ENCODE measurements at regions not wholly inside any gene's neighbourhood (a gene's known extent, or its start where the extent isn't known, plus 50 kb on each side); places are given as distances from the start of the nearest gene placed in this dataset.
"Not testable (repeated sequence)": the region's sequence is repeated elsewhere in the genome, so short reads cannot be mapped to it uniquely, and the experiment has no call there.

GRCh38 chr1:157269656-157270375 is 131.6 kb upstream of the ETV3 start:
- Mint-ChIP-seq H3K9me3 (no peaks in the 10 kb centered on the region), H3K4me1 (ENCODE audit: low read depth) (no peaks in the 10 kb centered on the region), H3K36me3 (ENCODE audit: low read depth) (no peaks in the 10 kb centered on the region), H3K27ac (no peak overlapping the region), H3K4me3 (no peak overlapping the region), H3K27me3 (peaks cover 5% of the 10 kb centered on the region)
- DNase-seq, result no peak
- no peak for ATAC-seq
- intact Hi-C loops (cut with micrococcal nuclease), result no loop called here
- CTCF ChIA-PET, result no interaction called here
- TF ChIP-seq CTCF (IDR thresholded peaks at IDR 0.05), result no peak
- POLR2A ChIA-PET, result no interaction called here

- CTCF ChIA-PET, result no interaction called here
- H3K4me1 Mint-ChIP-seq (ENCODE audit: low read depth), result no peaks in the 10 kb centered on the region
These were observed 124.7 kb upstream of the ETV3 start for GRCh38 chr1:157262891-157263290.

GRCh38 chr1:157262422-157262821 is 124.2 kb upstream of the ETV3 start:
- intact Hi-C loops (cut with micrococcal nuclease), result no loop called here
- DNase-seq (no peak), ATAC-seq (no peak)
- Mint-ChIP-seq H3K36me3 (ENCODE audit: low read depth) (no peaks in the 10 kb centered on the region), H3K4me1 (ENCODE audit: low read depth) (no peaks in the 10 kb centered on the region), H3K9me3 (no peaks in the 10 kb centered on the region), H3K4me3 (no peak overlapping the region), H3K27ac (no peak overlapping the region), H3K27me3 (peaks cover 2% of the 10 kb centered on the region)
- ChIA-PET CTCF (no interaction called here), POLR2A (no interaction called here)
- TF ChIP-seq CTCF (IDR thresholded peaks at IDR 0.05), result no peak

More at GRCh38 chr1:157262891-157263290, 124.7 kb upstream of the ETV3 start:
- Mint-ChIP-seq H3K27ac (no peak overlapping the region), H3K9me3 (no peaks in the 10 kb centered on the region), H3K27me3 (peaks cover 2% of the 10 kb centered on the region), H3K4me3 (no peak overlapping the region), H3K36me3 (ENCODE audit: low read depth) (no peaks in the 10 kb centered on the region)
- intact Hi-C loops (cut with micrococcal nuclease), result no loop called here
- TF ChIP-seq CTCF (IDR thresholded peaks at IDR 0.05), result no peak
- ATAC-seq (no peak), DNase-seq (no peak)
- POLR2A ChIA-PET, result no interaction called here

- CTCF ChIA-PET; H3K9me3 Mint-ChIP-seq; H3K4me3 Mint-ChIP-seq; H3K36me3 Mint-ChIP-seq (ENCODE audit: low read depth); DNase-seq; POLR2A ChIA-PET; intact Hi-C loops (cut with micrococcal nuclease); ATAC-seq; H3K4me1 Mint-ChIP-seq (ENCODE audit: low read depth); H3K27ac Mint-ChIP-seq: not testable (repeated sequence)
- H3K27me3 Mint-ChIP-seq, result peaks cover 20% of the 10 kb centered on the region
These were observed 117.7 kb upstream of the ETV3 start for GRCh38 chr1:157255891-157256290.

GRCh38 chr1:157254183-157254582 is 116.0 kb upstream of the ETV3 start:
- H3K4me1 Mint-ChIP-seq (ENCODE audit: low read depth); H3K27ac Mint-ChIP-seq; H3K36me3 Mint-ChIP-seq (ENCODE audit: low read depth); ATAC-seq; H3K4me3 Mint-ChIP-seq; intact Hi-C loops (cut with micrococcal nuclease); POLR2A ChIA-PET; CTCF ChIA-PET; H3K9me3 Mint-ChIP-seq; DNase-seq: not testable (repeated sequence)
- H3K27me3 Mint-ChIP-seq, result peaks cover 24% of the 10 kb centered on the region

GRCh38 chr1:157252473-157252872 is 114.3 kb upstream of the ETV3 start:
- CTCF ChIA-PET, result no interaction called here
- POLR2A ChIA-PET, result no interaction called here
- Mint-ChIP-seq H3K4me1 (ENCODE audit: low read depth) (peaks cover 3% of the 10 kb centered on the region), H3K9me3 (no peaks in the 10 kb centered on the region), H3K36me3 (ENCODE audit: low read depth) (no peaks in the 10 kb centered on the region), H3K27me3 (peaks cover 36% of the 10 kb centered on the region), H3K27ac (no peak overlapping the region), H3K4me3 (no peak overlapping the region)
- TF ChIP-seq CTCF (IDR thresholded peaks at IDR 0.05), result no peak
- intact Hi-C loops (cut with micrococcal nuclease), result no loop called here
- ATAC-seq (no peak), DNase-seq (no peak)
